VCaP (cell line): ENCODE measurements at regions not wholly inside any gene's neighbourhood (a gene's known extent, or its start where the extent isn't known, plus 50 kb on each side); places are given as distances from the start of the nearest gene placed in this dataset.
"Not testable (repeated sequence)": the region's sequence is repeated elsewhere in the genome, so short reads cannot be mapped to it uniquely, and the experiment has no call there.

Experiments
- H3K27ac ChIP-seq: fragments of 450-650 bp; 2 replicates; pipeline ENCODE4 v1.5.1; 2017
- TF ChIP-seq, protein P1 (sequence below): fragments of 450-650 bp; conservative IDR thresholded peaks from 2 replicates; pipeline ENCODE4 v1.5.1; 2017; ENCODE audit warnings: mild to moderate bottlenecking, moderate library complexity

DNA sequence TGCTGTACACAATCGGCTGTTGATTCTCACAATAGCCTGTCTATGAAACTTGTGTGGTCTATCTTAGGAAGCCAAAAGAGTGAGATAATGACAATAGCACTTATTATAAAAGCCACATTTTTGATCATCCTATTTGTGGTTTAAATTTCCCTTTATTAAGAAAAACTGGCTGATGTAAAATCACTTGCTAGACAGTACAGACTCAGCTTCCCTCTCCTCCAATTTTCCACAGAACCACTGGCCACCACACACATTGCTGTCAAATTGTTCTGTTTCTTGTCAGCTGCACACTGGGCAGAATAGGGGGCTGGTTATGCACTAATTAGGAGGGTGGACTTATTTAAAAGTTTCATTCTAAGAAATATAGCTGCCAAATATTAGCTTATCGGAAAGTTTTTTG, 425.9 kb downstream of the EPHA3 start:
- no peak overlapping the region for H3K27ac ChIP-seq
- TF ChIP-seq, protein P1, sequence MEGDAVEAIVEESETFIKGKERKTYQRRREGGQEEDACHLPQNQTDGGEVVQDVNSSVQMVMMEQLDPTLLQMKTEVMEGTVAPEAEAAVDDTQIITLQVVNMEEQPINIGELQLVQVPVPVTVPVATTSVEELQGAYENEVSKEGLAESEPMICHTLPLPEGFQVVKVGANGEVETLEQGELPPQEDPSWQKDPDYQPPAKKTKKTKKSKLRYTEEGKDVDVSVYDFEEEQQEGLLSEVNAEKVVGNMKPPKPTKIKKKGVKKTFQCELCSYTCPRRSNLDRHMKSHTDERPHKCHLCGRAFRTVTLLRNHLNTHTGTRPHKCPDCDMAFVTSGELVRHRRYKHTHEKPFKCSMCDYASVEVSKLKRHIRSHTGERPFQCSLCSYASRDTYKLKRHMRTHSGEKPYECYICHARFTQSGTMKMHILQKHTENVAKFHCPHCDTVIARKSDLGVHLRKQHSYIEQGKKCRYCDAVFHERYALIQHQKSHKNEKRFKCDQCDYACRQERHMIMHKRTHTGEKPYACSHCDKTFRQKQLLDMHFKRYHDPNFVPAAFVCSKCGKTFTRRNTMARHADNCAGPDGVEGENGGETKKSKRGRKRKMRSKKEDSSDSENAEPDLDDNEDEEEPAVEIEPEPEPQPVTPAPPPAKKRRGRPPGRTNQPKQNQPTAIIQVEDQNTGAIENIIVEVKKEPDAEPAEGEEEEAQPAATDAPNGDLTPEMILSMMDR, result no peak

DNA sequence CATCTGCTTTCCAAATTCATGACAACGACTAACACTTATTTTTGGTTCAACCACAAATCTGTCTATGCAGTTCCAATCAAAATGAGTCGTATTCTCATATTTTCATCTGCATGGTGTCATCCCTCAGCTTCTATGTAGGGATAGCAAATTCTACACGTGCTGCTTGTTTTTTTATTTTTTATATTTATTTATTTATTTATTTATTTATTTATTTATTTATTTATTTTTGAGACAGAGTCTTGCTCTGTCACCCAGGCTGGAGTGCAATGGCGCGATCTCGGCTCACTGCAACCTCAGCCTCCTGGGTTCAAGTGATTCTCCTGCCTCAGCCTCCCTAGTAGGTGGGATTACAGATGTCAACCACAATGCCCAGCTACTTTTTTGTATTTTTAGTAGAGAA, 447.2 kb downstream of the EPHA3 start:
- H3K27ac ChIP-seq, result not testable (repeated sequence)

DNA sequence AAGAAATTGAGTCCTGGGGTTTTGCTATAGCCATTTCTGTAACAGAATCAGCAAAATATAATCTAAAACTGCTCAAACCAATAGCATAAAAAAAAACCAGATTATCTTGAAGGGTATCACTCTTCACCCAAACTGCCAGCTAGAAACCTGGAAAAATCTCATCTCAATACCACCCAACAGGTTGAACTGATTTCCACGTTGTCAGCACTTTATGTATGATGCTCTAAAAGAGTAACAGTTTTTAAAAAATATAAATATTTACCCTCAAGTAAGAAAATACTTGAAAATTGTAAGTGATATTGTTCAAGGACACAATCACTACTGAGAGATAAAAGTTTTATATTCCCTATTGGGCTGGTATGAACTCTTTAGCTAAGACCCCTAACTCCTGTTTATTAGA, 451.3 kb downstream of the EPHA3 start:
- H3K27ac ChIP-seq, result no peak overlapping the region
- TF ChIP-seq, protein P1, result no peak

DNA sequence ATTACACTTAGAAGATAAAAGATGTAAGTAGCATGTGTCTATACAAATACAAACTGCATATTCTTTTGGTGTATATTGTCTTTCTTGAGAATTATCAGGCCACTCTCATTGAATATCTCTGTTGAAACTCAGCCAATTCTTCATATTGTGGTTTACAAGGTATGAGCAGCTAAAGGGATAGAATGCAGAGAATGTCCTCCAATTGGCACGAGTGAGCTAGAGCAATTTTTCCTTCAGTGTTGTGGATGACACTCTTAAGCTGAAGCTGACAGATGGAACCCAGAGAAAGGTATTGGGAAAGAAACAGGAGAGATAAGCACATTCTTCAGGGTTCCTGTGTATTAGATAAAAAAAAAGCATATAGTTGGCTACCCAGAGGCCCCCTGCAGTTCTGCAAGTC, 453.1 kb downstream of the EPHA3 start:
- TF ChIP-seq, protein P1, result no peak
- no peak overlapping the region for H3K27ac ChIP-seq

DNA sequence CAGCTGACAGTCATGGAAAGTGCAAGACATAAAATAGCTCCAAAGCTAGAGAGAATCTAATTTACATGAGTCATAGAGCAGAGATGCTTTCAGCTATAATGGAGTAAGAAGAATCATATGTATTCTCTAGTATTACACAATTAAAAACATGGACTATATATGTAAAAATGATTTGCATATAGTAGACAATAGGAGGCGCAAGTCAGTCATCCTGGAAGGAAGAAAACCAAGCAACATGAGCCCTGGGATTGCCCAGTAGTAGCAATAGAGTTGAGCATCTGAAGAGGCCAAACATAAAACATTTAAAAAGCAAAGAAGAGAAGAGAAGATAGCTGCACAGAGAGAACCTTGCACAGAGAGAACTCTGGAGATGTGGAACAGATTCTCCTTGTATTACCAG, 455.0 kb downstream of the EPHA3 start:
- H3K27ac ChIP-seq, result no peak overlapping the region

DNA sequence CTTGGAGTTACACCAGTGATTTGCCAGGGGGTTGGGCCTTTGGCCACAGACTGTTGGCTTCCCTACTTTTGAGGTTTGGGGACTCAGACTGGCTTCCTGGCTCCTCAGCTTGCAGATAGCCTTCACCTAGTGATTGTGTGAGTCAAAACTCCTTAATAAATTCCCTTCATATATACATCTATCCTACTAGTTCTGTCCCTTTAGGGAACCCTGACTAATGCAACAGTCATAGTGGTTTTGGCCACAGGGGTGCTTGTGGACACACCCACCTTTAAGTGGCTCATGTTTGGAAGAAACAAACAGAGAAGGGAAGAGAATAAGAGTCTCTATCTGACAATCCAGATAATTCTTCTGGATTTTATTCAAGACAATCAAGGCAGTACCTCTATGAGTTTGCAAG, 457.7 kb downstream of the EPHA3 start:
- no peak overlapping the region for H3K27ac ChIP-seq
- TF ChIP-seq, protein P1, result no peak

More for the DNA sequence above, 455.0 kb downstream of the EPHA3 start:
- TF ChIP-seq, protein P1, result no peak

DNA sequence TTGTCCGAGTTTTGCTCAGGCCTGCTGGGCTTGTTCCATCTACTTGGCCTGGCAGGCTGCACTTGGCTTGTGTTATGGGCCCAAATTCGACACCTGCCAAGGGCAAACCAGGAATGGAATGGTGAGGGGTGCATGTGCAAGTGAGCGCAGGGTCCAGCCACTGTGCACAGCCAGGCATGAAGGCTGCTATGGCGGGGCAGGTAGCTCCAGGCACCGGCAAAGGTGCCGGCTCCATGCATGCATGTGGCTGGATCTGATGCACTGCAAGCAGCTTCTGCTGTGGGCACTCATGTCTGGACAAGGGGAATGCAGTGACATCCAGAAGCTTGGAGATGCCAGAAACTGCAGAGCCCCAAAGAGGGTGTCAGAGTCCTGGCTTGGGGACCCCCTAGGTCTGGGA, 463.0 kb downstream of the EPHA3 start:
- no peak overlapping the region for H3K27ac ChIP-seq
- TF ChIP-seq, protein P1, result no peak

DNA sequence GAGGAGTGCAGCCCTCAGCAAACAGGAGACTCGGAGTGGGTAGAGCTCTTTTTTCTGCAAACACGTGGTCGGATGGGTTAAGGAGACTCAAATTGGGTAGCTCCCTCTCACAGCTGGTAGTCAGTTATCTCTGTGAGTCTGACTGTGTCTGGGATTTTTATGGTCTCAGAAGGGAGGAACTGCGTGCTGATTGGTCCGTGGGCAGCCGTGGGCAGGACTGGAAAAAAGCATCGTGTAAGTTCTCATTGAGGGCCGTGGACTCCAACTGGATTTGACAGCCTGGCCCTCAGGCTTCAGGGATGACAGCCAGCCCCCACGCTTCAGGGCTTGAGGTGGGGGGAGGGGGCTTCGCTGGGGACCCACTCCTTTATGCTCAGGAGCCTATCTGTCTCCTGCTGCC, 463.9 kb downstream of the EPHA3 start:
- H3K27ac ChIP-seq, result no peak overlapping the region

More for the DNA sequence above, 463.9 kb downstream of the EPHA3 start:
- TF ChIP-seq, protein P1, result no peak
